ENCODE measurements at regions not wholly inside any gene's neighbourhood (a gene's known extent, or its start where the extent isn't known, plus 50 kb on each side); places are given as distances from the start of the nearest gene placed in this dataset.
A peak's percentile ranks its signal among the peaks of the same experiment; 100 is the strongest.

- TF ChIP-seq CTCF (IDR thresholded peaks at IDR 0.05; ENCODE audit: insufficient read depth, low read length), result no peak
- DNase-seq (ENCODE audit: low read depth), result no peak
- H3K4me3 ChIP-seq (ENCODE audit: low read depth, low read length), result no peak overlapping the region
Observed at GRCh38 chr4:13215560-13215959, 268.6 kb downstream of the RAB28 start.

DNA sequence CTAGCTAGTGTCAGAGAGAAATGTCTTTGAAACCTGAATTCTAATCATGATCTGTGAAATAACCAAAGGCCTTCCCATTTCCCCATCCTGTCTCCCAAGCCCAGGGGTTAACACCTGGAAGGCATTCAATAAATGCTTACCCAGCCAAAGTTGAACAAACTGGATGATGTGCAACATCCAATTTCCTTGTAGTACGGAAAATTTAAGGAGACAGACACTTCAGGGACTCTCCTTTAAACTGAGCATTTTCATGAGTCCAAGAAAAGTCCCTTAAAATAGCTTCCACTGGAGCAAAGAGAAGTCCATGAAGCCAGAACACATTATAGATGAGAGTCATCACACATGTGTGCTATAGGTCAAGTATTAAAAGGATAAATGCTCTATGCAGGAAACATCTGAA lies 271.2 kb downstream of the RAB28 start:
- no peak for TF ChIP-seq CTCF (IDR thresholded peaks at IDR 0.05; ENCODE audit: insufficient read depth, low read length)
- H3K4me3 ChIP-seq (ENCODE audit: low read depth, low read length), result no peak overlapping the region
- DNase-seq (ENCODE audit: low read depth), result no peak

- DNase-seq (ENCODE audit: low read depth), result no peak
- H3K4me3 ChIP-seq (ENCODE audit: low read depth, low read length), result no peak overlapping the region
- TF ChIP-seq CTCF (IDR thresholded peaks at IDR 0.05; ENCODE audit: insufficient read depth, low read length), result no peak
Observed at GRCh38 chr4:13209600-13209999, 274.5 kb downstream of the RAB28 start.

- H3K4me3 ChIP-seq (ENCODE audit: low read depth, low read length), result no peak overlapping the region
- TF ChIP-seq CTCF (IDR thresholded peaks at IDR 0.05; ENCODE audit: insufficient read depth, low read length), result no peak
- DNase-seq (ENCODE audit: low read depth), result no peak
Observed at GRCh38 chr4:13208558-13209193, 275.5 kb downstream of the RAB28 start.

DNA sequence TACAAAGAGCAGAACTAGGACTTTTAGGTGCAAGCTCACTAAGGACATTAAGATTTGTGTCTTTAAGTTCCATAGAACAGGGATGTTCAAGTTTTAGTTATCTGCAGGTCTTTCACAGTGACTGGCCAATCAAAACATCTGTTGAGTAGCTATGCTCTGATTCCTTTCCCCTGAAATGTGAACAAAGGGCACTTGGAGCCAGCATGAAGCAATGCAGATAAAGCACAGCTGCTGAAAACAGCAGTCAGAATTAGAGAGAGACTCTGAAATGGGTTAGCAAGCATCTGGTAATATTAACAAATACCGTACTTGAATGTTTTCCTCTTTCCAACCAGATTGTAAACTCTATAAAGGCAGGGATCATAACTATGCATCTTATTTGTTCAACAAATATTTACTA lies 276.9 kb downstream of the RAB28 start:
- DNase-seq (ENCODE audit: low read depth), result peak; percentile 1
- no peak overlapping the region for H3K4me3 ChIP-seq (ENCODE audit: low read depth, low read length)
- TF ChIP-seq CTCF (IDR thresholded peaks at IDR 0.05; ENCODE audit: insufficient read depth, low read length), result no peak

GRCh38 chr4:13203101-13203500 lies 281.0 kb downstream of the RAB28 start:
- H3K4me3 ChIP-seq (ENCODE audit: low read depth, low read length), result no peak overlapping the region
- no peak for TF ChIP-seq CTCF (IDR thresholded peaks at IDR 0.05; ENCODE audit: insufficient read depth, low read length)
- DNase-seq (ENCODE audit: low read depth), result no peak

- no peak overlapping the region for H3K4me3 ChIP-seq (ENCODE audit: low read depth, low read length)
- no peak for DNase-seq (ENCODE audit: low read depth)
- TF ChIP-seq CTCF (IDR thresholded peaks at IDR 0.05; ENCODE audit: insufficient read depth, low read length), result no peak
Observed at GRCh38 chr4:13202701-13203100, 281.4 kb downstream of the RAB28 start.
